ENCODE measurements at regions not wholly inside any gene's neighbourhood (a gene's known extent, or its start where the extent isn't known, plus 50 kb on each side); places are given as distances from the start of the nearest gene placed in this dataset.

DNA sequence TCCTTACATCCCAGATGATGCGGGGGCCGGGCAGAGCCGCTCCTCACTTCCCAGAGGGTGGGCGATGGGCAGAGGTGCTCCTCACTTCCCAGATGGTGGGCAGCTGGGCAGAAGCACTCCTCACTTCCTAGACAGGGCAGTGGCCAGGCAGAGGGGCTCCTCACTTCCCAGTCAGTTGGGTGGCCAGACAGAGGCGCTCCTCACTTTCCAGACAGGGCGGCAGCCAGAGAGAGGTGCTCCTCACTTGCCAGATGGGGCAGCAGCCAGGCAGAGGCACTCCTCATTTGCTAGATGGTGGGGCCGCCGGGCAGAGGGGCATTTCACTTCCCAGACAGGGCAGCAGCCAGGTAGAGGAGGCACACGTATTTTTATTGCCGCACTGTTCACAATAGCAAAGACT lies 622.0 kb upstream of the KCNMB2 start:
- TF ChIP-seq, protein P1, sequence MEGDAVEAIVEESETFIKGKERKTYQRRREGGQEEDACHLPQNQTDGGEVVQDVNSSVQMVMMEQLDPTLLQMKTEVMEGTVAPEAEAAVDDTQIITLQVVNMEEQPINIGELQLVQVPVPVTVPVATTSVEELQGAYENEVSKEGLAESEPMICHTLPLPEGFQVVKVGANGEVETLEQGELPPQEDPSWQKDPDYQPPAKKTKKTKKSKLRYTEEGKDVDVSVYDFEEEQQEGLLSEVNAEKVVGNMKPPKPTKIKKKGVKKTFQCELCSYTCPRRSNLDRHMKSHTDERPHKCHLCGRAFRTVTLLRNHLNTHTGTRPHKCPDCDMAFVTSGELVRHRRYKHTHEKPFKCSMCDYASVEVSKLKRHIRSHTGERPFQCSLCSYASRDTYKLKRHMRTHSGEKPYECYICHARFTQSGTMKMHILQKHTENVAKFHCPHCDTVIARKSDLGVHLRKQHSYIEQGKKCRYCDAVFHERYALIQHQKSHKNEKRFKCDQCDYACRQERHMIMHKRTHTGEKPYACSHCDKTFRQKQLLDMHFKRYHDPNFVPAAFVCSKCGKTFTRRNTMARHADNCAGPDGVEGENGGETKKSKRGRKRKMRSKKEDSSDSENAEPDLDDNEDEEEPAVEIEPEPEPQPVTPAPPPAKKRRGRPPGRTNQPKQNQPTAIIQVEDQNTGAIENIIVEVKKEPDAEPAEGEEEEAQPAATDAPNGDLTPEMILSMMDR (IDR thresholded peaks at IDR 0.05), result no peak
- TF ChIP-seq POLR2AphosphoS5 (IDR thresholded peaks at IDR 0.05), result no peak
- TF ChIP-seq POLR2A (IDR thresholded peaks at IDR 0.05), result no peak
